H9 (cell line): ENCODE measurements at regions not wholly inside any gene's neighbourhood (a gene's known extent, or its start where the extent isn't known, plus 50 kb on each side); places are given as distances from the start of the nearest gene placed in this dataset.

Experiments
- DNase-seq: peaks from one replicate; pipeline ENCODE4 v3.0.0-alpha.2; 2017
- H2AFZ ChIP-seq: one replicate; pipeline ENCODE4 v1.6.1; 2013; ENCODE audit warnings: mild to moderate bottlenecking, low read length, control low read depth, moderate library complexity
- H2AK5ac ChIP-seq: 2 replicates; pipeline ENCODE4 v1.6.1; 2013; ENCODE audit warnings: low read length, control low read depth, mixed read lengths; ENCODE audit not compliant: insufficient read length
- H2BK120ac ChIP-seq: one replicate; pipeline ENCODE4 v1.6.1; 2013; ENCODE audit warnings: low read depth, mild to moderate bottlenecking, low read length, control low read depth, inconsistent platforms; ENCODE audit not compliant: poor library complexity, severe bottlenecking
- H2BK12ac ChIP-seq: 2 replicates; pipeline ENCODE4 v1.6.1; 2013; ENCODE audit warnings: low read length, control low read depth, mixed read lengths, low read depth; ENCODE audit not compliant: insufficient read length
- H2BK15ac ChIP-seq: 2 replicates; pipeline ENCODE4 v1.6.1; 2013; ENCODE audit warnings: low read depth, low read length, control low read depth
- H2BK20ac ChIP-seq: one replicate; pipeline ENCODE4 v1.6.1; 2013; ENCODE audit warnings: low read depth, mild to moderate bottlenecking, low read length, control low read depth, inconsistent platforms; ENCODE audit not compliant: poor library complexity, severe bottlenecking
- H2BK5ac ChIP-seq: 2 replicates; pipeline ENCODE4 v1.6.1; 2013; ENCODE audit warnings: low read length, control low read depth, mixed read lengths; ENCODE audit not compliant: insufficient read length
- H3K14ac ChIP-seq: 2 replicates; pipeline ENCODE4 v1.6.1; 2013; ENCODE audit warnings: low read length, control low read depth; ENCODE audit not compliant: insufficient read depth
- H3K18ac ChIP-seq: 2 replicates; pipeline ENCODE4 v1.6.1; 2013; ENCODE audit warnings: low read depth, mild to moderate bottlenecking, mixed read lengths, low read length, control low read depth; ENCODE audit not compliant: insufficient read length
- H3K23ac ChIP-seq: 2 replicates; pipeline ENCODE4 v1.6.1; 2013; ENCODE audit warnings: low read length, control low read depth, mixed read lengths, low read depth; ENCODE audit not compliant: insufficient read length
- H3K23me2 ChIP-seq: 2 replicates; pipeline ENCODE4 v1.6.1; 2013; ENCODE audit warnings: low read depth, mild to moderate bottlenecking, mixed read lengths, low read length, control low read depth; ENCODE audit not compliant: insufficient read length, poor library complexity, severe bottlenecking
- H3K27ac ChIP-seq: 2 replicates; pipeline ENCODE4 v1.5.1; 2013; ENCODE audit warnings: low read length, control low read depth, mixed read lengths, low read depth; ENCODE audit not compliant: insufficient read length
- H3K27me3 ChIP-seq: 2 replicates; pipeline ENCODE4 v1.6.1; 2013; ENCODE audit warnings: low read length, control low read depth, inconsistent platforms; ENCODE audit not compliant: insufficient read depth
- H3K4ac ChIP-seq: 2 replicates; pipeline ENCODE4 v1.6.1; 2013; ENCODE audit warnings: low read depth, mild to moderate bottlenecking, control low read depth, inconsistent platforms, low read length, moderate library complexity
- H3K4me1 ChIP-seq: 2 replicates; pipeline ENCODE4 v1.6.1; 2013; ENCODE audit warnings: low read length, control low read depth, inconsistent platforms; ENCODE audit not compliant: insufficient read depth
- H3K4me2 ChIP-seq: 2 replicates; pipeline ENCODE4 v1.6.1; 2013; ENCODE audit warnings: low read length, control low read depth, mixed read lengths; ENCODE audit not compliant: insufficient read length, insufficient read depth
- H3K56ac ChIP-seq: 2 replicates; pipeline ENCODE4 v1.6.1; 2013; ENCODE audit warnings: low read depth, mild to moderate bottlenecking, mixed read lengths, low read length, control low read depth; ENCODE audit not compliant: insufficient read length
- H3K79me1 ChIP-seq: 2 replicates; pipeline ENCODE4 v1.6.1; 2013; ENCODE audit warnings: low read depth, mild to moderate bottlenecking, moderate library complexity, low read length, control low read depth, inconsistent platforms; ENCODE audit not compliant: insufficient read depth, poor library complexity, severe bottlenecking
- H3K79me2 ChIP-seq: 2 replicates; pipeline ENCODE4 v1.6.1; 2013; ENCODE audit warnings: low read length, control low read depth, inconsistent platforms; ENCODE audit not compliant: insufficient read depth
- H3K9ac ChIP-seq: 2 replicates; pipeline ENCODE4 v1.6.1; 2013; ENCODE audit warnings: low read length, control low read depth, mixed read lengths; ENCODE audit not compliant: insufficient read length; ENCODE audit errors: extremely low read depth
- H3K9me3 ChIP-seq: one replicate; pipeline ENCODE4 v1.6.1; 2013; ENCODE audit warnings: low read depth, low read length, inconsistent platforms; ENCODE audit not compliant: control insufficient read depth
- H3T11ph ChIP-seq: one replicate; pipeline ENCODE4 v1.6.1; 2013; ENCODE audit warnings: mild to moderate bottlenecking, low read length, control low read depth, inconsistent platforms
- H4K20me1 ChIP-seq: one replicate; pipeline ENCODE4 v1.6.1; 2013; ENCODE audit not compliant: control insufficient read depth, insufficient read length, insufficient read depth
- H4K5ac ChIP-seq: 2 replicates; pipeline ENCODE4 v1.6.1; 2013; ENCODE audit warnings: low read depth, mild to moderate bottlenecking, mixed read lengths, low read length, control low read depth; ENCODE audit not compliant: insufficient read length
- H4K8ac ChIP-seq: replicated peaks from 2 replicates; pipeline ENCODE4 v1.6.1; 2013; ENCODE audit warnings: low read length, control low read depth, mixed read lengths, low read depth; ENCODE audit not compliant: insufficient read length
- H4K91ac ChIP-seq: 2 replicates; pipeline ENCODE4 v1.6.1; 2013; ENCODE audit warnings: low read depth, mild to moderate bottlenecking, moderate library complexity, mixed read lengths, low read length, control low read depth; ENCODE audit not compliant: insufficient read length
- H3K27ac Mint-ChIP-seq, 3 experiments: 2 replicates in 2 of 3; 3 replicates in 1 of 3; pipeline ENCODE4 v1.8.0; 2020 to 2021; ENCODE audit warnings: mixed read lengths in 3 of 3, mild to moderate bottlenecking in 1 of 3, moderate library complexity in 1 of 3
- H3K27me3 Mint-ChIP-seq: 2 replicates; pipeline ENCODE4 v1.8.0; 2021; ENCODE audit warnings: low read depth, mild to moderate bottlenecking, moderate library complexity, mixed read lengths
- H3K36me3 Mint-ChIP-seq, 3 experiments: 2 replicates in 2 of 3; 3 replicates in 1 of 3; pipeline ENCODE4 v1.8.0; 2020 to 2021; ENCODE audit warnings: low read depth in 3 of 3, mixed read lengths in 3 of 3; ENCODE audit not compliant: insufficient read depth in 1 of 3
- H3K4me1 Mint-ChIP-seq, 2 experiments: 2 replicates each; pipeline ENCODE4 v1.8.0; 2020; ENCODE audit warnings: mixed read lengths in 2 of 2
- H3K4me3 Mint-ChIP-seq, 2 experiments: 2 replicates in 1 of 2; 3 replicates in 1 of 2; pipeline ENCODE4 v1.8.0; 2020 to 2021; ENCODE audit warnings: mild to moderate bottlenecking in 2 of 2, mixed read lengths in 2 of 2, moderate library complexity in 1 of 2
- H3K9me3 Mint-ChIP-seq, 2 experiments: 2 replicates in 1 of 2; 3 replicates in 1 of 2; pipeline ENCODE4 v1.8.0; 2020; ENCODE audit warnings: mild to moderate bottlenecking in 2 of 2, mixed read lengths in 2 of 2, moderate library complexity in 1 of 2
- CTCF ChIP-seq: fragments of 200-600 bp; sonication (generic); conservative IDR thresholded peaks from 3 replicates; pipeline ENCODE4 v1.8.0; 2021; ENCODE audit warnings: antibody characterized with exemption, mild to moderate bottlenecking
- WGBS: extraction: QIAGEN DNeasy Blood & Tissue Kit; methylation state at CpG from one replicate; pipeline ENCODE4 v1.1.7; 2013; ENCODE audit warnings: missing lambda C conversion rate, low lambda C conversion rate, mixed read lengths; ENCODE audit not compliant: insufficient read length; ENCODE audit errors: extremely low coverage; 5-methylcytosine and 5-hydroxymethylcytosine counted together

DNA sequence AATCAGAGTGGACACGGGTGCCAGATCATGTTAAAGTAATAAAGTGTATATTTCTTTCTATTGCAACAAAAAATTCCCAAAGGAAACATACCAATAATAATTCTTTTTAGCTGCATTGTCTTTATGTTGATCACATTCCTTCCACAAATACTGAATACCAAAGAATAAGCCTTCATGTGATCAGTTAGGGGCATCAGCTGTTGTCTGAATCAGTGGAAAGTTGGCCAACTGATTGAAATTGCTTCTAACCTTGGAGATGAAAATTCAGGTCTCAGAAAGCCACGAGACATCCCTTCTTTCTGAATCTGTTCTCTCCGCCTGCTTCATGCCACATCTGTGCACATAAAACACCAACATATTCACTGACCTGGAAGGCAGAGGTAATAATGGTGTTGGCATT is 785.2 kb downstream of the KCNA4 start:
- no peak overlapping the region for H3K4ac ChIP-seq
- no peak overlapping the region for H4K91ac ChIP-seq
- H3K4me1 ChIP-seq, result no peaks in the 10 kb centered on the region
- Mint-ChIP-seq H3K36me3 (no peaks in the 10 kb centered on the region), H3K27me3 (no peaks in the 10 kb centered on the region; the same call in 1 of the 2 replicates), H3K9me3 (no peaks in the 10 kb centered on the region), H3K4me1 (no peaks in the 10 kb centered on the region), H3K4me3 (no peak overlapping the region), H3K27ac (no peak overlapping the region)
- H3K27ac ChIP-seq, result no peak overlapping the region
- no peak overlapping the region for H3K56ac ChIP-seq
- H3K27me3 ChIP-seq, result no peaks in the 10 kb centered on the region
- DNase-seq, result no peak
- H4K8ac ChIP-seq, result no peak overlapping the region
- no peak for TF ChIP-seq CTCF
- H2BK120ac ChIP-seq, result no peak overlapping the region
- H3K14ac ChIP-seq, result no peak overlapping the region
- H3K79me1 ChIP-seq, result no peaks in the 10 kb centered on the region
- no peak overlapping the region for H2BK12ac ChIP-seq
- no peak overlapping the region for H2AK5ac ChIP-seq
- H3K18ac ChIP-seq, result no peak overlapping the region
- no peak overlapping the region for H3K9ac ChIP-seq
- H2BK15ac ChIP-seq, result no peak overlapping the region
- H2AFZ ChIP-seq, result no peak overlapping the region
- H4K5ac ChIP-seq, result no peak overlapping the region
- WGBS, result no CpG with 5 or more reads among the region's 3 CpGs
- H3K23ac ChIP-seq, result no peak overlapping the region
- no peak overlapping the region for H2BK20ac ChIP-seq
- no peaks in the 10 kb centered on the region for H3K79me2 ChIP-seq
- no peaks in the 10 kb centered on the region for H3K23me2 ChIP-seq
- H3K4me2 ChIP-seq, result no peak overlapping the region
- H2BK5ac ChIP-seq, result no peak overlapping the region
- H4K20me1 ChIP-seq, result no peaks in the 10 kb centered on the region
- no peaks in the 10 kb centered on the region for H3K9me3 ChIP-seq
- H3T11ph ChIP-seq, result no peak overlapping the region
